Lower leg skin (tissue), 4 donors: ENCODE measurements at regions not wholly inside any gene's neighbourhood (a gene's known extent, or its start where the extent isn't known, plus 50 kb on each side); places are given as distances from the start of the nearest gene placed in this dataset.

Source experiments
- DNase-seq, 2 donors: peaks; one replicate each; pipeline ENCODE4 v3.0.0-alpha.2; 2019; ENCODE audit warnings: low spot score in 2 of 2
- H3K4me3 ChIP-seq: fragments of 200-600 bp; sonication (generic); 2 replicates; pipeline ENCODE4 v1.5.1; 2017; ENCODE audit warnings: mild to moderate bottlenecking, low read depth; ENCODE audit not compliant: poor library complexity, severe bottlenecking
- CTCF ChIP-seq, 3 donors: fragments of 450-650 bp; IDR thresholded peaks; one replicate each; pipeline ENCODE4 v1.5.1; 2016; ENCODE audit warnings: antibody characterized with exemption in 3 of 3, mild to moderate bottlenecking in 3 of 3, moderate library complexity in 2 of 3
- POLR2A ChIP-seq, 2 donors: fragments of 450-650 bp; IDR thresholded peaks; one replicate each; pipeline ENCODE4 v1.6.1; 2016 to 2017; ENCODE audit warnings: antibody characterized with exemption in 2 of 2, mild to moderate bottlenecking in 1 of 2, moderate library complexity in 1 of 2
- WGBS, 2 donors: methylation state at CpG; one replicate each; pipeline ENCODE4 v1.1.5; 2018; 5-methylcytosine and 5-hydroxymethylcytosine counted together
- intact Hi-C: fragments of 100-400 bp; cut with DNase I; formaldehyde crosslinking; loops from one replicate; pipeline ENCODE4 v1.15.0; 2023; ENCODE audit warnings: low total_unique reads

DNA sequence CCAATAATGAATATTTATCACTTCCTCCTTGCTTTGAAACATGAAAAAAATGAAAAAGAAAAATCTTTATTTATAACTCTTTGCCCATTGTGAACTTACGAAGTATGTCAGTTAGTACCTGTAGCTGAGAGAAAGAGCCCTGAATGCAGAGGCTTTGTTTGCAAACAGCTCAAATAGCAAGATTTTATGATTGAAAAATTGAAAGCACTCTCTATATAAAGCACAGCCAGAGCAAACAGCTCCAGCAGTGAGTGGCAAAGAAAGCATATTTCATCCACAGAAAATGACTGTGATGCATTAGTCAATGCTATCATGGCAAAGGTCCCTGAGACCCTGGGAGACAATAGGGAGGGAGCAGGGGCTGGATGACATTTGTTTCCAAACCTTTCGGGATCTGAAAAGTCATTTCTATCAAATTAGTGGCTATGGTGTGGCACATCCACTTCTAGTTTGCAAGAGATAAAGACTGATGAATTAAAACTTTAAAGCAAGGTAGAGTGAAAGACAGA lies 576.1 kb downstream of the OTOL1 start:
- no peak overlapping the region for H3K4me3 ChIP-seq
- intact Hi-C loops: no loop called here
- no peak for DNase-seq
- WGBS, 2 donors: 54 to 79% methylated on average over 2 of the region's 2 CpGs
- TF ChIP-seq POLR2A (IDR thresholded peaks at IDR 0.05) (no peak), CTCF (IDR thresholded peaks at IDR 0.05) (no peak)

DNA sequence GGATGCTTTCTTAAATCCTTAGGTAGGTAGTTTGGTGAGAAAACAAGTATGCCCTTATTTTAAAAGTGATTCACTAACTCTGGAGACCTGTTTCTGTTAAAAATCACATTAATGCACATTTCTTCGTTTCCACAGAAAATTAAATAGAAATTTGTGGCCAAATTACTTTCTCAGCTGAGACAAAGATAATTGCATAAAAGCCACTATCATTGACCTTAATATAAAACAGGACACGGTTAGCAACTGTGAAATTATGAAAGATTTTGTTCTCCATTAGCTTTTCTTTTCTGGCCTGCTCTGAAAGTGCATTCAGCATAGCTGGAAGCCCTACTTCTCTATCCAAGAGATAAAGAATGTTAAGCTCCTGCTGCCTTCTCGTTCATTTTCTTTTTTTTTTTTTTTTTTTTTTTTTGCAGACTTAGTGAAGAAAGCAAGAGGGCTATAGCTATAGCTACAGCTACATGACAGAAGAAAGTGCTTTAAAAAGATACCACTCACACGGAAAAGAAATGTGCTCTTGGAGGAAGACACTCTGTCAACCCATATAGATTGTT lies 576.9 kb downstream of the OTOL1 start:
- no peak overlapping the region for H3K4me3 ChIP-seq
- no peak for DNase-seq
- TF ChIP-seq CTCF (IDR thresholded peaks at IDR 0.05) (no peak), POLR2A (IDR thresholded peaks at IDR 0.05) (no peak)
- intact Hi-C loops: no loop called here
- 61 to 67% methylated on average over 4 of the region's 4 CpGs for WGBS, 2 donors

GRCh38 chr3:162077108-162077507 lies 580.5 kb downstream of the OTOL1 start:
- no peak for DNase-seq
- WGBS, 2 donors: 63 to 70% methylated on average over 3 of the region's 3 CpGs
- intact Hi-C loops: no loop called here
- no peak for TF ChIP-seq POLR2A (IDR thresholded peaks at IDR 0.05)
- no peak for TF ChIP-seq CTCF (IDR thresholded peaks at IDR 0.05)
- no peak overlapping the region for H3K4me3 ChIP-seq

DNA sequence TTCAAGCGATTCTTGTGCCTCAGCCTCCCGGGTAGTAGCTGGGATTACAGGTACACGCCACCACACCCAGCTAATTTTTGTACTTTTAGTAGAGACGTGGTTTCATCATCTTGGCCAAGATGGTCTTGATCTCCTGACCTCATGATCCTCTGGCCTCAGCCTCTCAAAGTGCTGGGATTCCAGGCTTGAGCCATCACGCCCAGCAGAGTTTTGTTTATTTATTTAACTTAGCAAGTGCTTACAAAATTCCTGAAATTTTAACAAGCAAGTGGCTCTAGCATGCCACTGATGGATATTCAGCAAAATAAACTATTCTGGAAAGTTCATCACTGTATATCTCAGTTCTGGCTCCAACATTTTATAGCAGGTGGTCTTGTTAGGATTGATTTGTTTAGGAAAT lies 585.9 kb downstream of the OTOL1 start:
- TF ChIP-seq CTCF (IDR thresholded peaks at IDR 0.05): no peak
- no peak for TF ChIP-seq POLR2A (IDR thresholded peaks at IDR 0.05)
- DNase-seq: no peak
- intact Hi-C loops: no loop called here
- H3K4me3 ChIP-seq: no peak overlapping the region
- 79 to 86% methylated on average over 5 of the region's 5 CpGs for WGBS, 2 donors

- H3K4me3 ChIP-seq: no peak overlapping the region
- TF ChIP-seq POLR2A (IDR thresholded peaks at IDR 0.05): no peak
- TF ChIP-seq CTCF (IDR thresholded peaks at IDR 0.05): no peak
- 56 to 80% methylated on average over 3 of the region's 3 CpGs for WGBS, 2 donors
- intact Hi-C loops: no loop called here
- DNase-seq: no peak
These were observed 590.8 kb downstream of the OTOL1 start for GRCh38 chr3:162087361-162087760.

DNA sequence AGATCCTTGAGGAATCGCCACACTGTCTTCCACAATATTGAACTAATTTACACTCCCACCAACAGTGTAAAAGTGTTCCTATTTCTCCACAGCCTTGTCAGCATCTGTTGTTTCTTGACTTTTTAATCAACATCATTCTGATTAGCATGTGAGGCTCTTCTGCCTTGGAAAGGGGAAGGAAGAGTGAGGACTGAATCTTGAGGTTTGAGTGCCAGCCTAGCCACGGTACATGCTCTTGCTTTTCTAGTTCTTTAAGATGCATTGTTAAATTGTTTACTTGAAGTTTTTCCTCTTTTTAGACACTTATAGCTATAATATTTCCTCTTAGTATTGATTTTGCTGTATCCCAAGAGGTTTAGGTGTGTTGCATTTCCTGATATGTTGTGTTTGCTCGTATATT lies 596.1 kb downstream of the OTOL1 start:
- TF ChIP-seq CTCF (IDR thresholded peaks at IDR 0.05): no peak
- TF ChIP-seq POLR2A (IDR thresholded peaks at IDR 0.05): no peak
- WGBS, 2 donors: 63 to 70% methylated on average over 3 of the region's 3 CpGs
- no peak overlapping the region for H3K4me3 ChIP-seq
- DNase-seq: no peak
- intact Hi-C loops: no loop called here
